Thyroid gland (tissue), 4 donors: ENCODE measurements at regions not wholly inside any gene's neighbourhood (a gene's known extent, or its start where the extent isn't known, plus 50 kb on each side); places are given as distances from the start of the nearest gene placed in this dataset.

Experiments used
- POLR2A ChIP-seq, 2 donors: fragments of 450-650 bp; IDR thresholded peaks; one replicate each; pipeline ENCODE4 v1.6.1; 2017; ENCODE audit warnings: antibody characterized with exemption in 2 of 2, mild to moderate bottlenecking in 2 of 2, moderate library complexity in 1 of 2
- TF ChIP-seq, protein P1 (sequence below), 6 experiments: fragments of 200-600 bp in 3 of 6; fragments of 450-650 bp in 3 of 6; sonication (generic) in 3 of 6; IDR thresholded peaks; one replicate each; pipeline ENCODE4 v1.5.1; 2016 to 2019; ENCODE audit warnings: antibody characterized with exemption in 6 of 6, mild to moderate bottlenecking in 2 of 6, inconsistent platforms in 1 of 6, moderate library complexity in 1 of 6

GRCh38 chr1:82094136-82094535 is 293.4 kb downstream of the ADGRL2 start:
- TF ChIP-seq, protein P1, sequence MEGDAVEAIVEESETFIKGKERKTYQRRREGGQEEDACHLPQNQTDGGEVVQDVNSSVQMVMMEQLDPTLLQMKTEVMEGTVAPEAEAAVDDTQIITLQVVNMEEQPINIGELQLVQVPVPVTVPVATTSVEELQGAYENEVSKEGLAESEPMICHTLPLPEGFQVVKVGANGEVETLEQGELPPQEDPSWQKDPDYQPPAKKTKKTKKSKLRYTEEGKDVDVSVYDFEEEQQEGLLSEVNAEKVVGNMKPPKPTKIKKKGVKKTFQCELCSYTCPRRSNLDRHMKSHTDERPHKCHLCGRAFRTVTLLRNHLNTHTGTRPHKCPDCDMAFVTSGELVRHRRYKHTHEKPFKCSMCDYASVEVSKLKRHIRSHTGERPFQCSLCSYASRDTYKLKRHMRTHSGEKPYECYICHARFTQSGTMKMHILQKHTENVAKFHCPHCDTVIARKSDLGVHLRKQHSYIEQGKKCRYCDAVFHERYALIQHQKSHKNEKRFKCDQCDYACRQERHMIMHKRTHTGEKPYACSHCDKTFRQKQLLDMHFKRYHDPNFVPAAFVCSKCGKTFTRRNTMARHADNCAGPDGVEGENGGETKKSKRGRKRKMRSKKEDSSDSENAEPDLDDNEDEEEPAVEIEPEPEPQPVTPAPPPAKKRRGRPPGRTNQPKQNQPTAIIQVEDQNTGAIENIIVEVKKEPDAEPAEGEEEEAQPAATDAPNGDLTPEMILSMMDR (IDR thresholded peaks at IDR 0.05) = no peak
- TF ChIP-seq POLR2A (IDR thresholded peaks at IDR 0.05) = no peak
